ENCODE measurements at regions not wholly inside any gene's neighbourhood (a gene's known extent, or its start where the extent isn't known, plus 50 kb on each side); places are given as distances from the start of the nearest gene placed in this dataset.
"Not testable (repeated sequence)": the region's sequence is repeated elsewhere in the genome, so short reads cannot be mapped to it uniquely, and the experiment has no call there.

GRCh38 chr15:35243758-35244157 lies 158.7 kb upstream of the NANOGP8 start:
- Histone ChIP-seq H2AK9ac (replicated peaks; ENCODE audit: low read depth, low read length, poor library complexity) (no peak overlapping the region), H2AFZ (replicated peaks; ENCODE audit: low read length, poor library complexity) (no peak overlapping the region), H4K20me1 (ENCODE audit: insufficient read depth, low read length) (no peaks in the 10 kb centered on the region), H2BK15ac (ENCODE audit: low read depth, low read length) (no peak overlapping the region), H3K36me3 (ENCODE audit: control insufficient read depth, insufficient read depth, low read length) (no peaks in the 10 kb centered on the region), H4K8ac (ENCODE audit: low read depth in 2 of 2, low read length in 2 of 2) (no peak overlapping the region), H2BK20ac (ENCODE audit: low read depth, low read length) (no peak overlapping the region), H3K14ac (replicated peaks; ENCODE audit: low read depth, low read length) (no peak overlapping the region), H3K79me1 (ENCODE audit: low read depth in 1 of 2, low read length in 2 of 2) (no peaks in the 10 kb centered on the region), H3K4ac (ENCODE audit: low read depth, low read length) (no peak overlapping the region), H3K9me3 (ENCODE audit: control insufficient read depth, insufficient read depth, low read length) (no peaks in the 10 kb centered on the region), H3K4me2 (ENCODE audit: low read depth, low read length) (no peak overlapping the region), H3K27ac (ENCODE audit: insufficient read depth, low read length) (no peak overlapping the region), H3K4me3 (ENCODE audit: insufficient read depth, low read depth, low read length) (no peak overlapping the region), H3K56ac (ENCODE audit: extremely low read depth, insufficient read depth, low read length) (no peak overlapping the region), H3K23ac (ENCODE audit: low read depth, low read length) (no peak overlapping the region), H4K91ac (ENCODE audit: insufficient read depth, low read depth, low read length) (no peak overlapping the region), H3K4me1 (ENCODE audit: control insufficient read depth, insufficient read depth, low read length) (no peaks in the 10 kb centered on the region), H3K9ac (ENCODE audit: low read depth, low read length) (no peak overlapping the region), H3K9me1 (ENCODE audit: insufficient read depth, low read length) (no peaks in the 10 kb centered on the region), H2BK5ac (ENCODE audit: low read depth, low read length, poor library complexity, severe bottlenecking) (no peak overlapping the region), H4K5ac (ENCODE audit: low read depth, low read length) (no peak overlapping the region), H3K18ac (ENCODE audit: low read depth, low read length) (no peak overlapping the region), H2AK5ac (ENCODE audit: low read depth, low read length) (no peak overlapping the region), H2BK120ac (ENCODE audit: low read depth, low read length) (no peak overlapping the region), H3K27me3 (ENCODE audit: control insufficient read depth, insufficient read depth, low read length) (no peaks in the 10 kb centered on the region)
- dilution Hi-C loops (cut with HindIII; ENCODE audit: low sequenced_read_pairs, unreplicated experiment) = no loop called here
- DNase-seq (peak; percentile 8), ATAC-seq (ENCODE audit: low read depth) (peak; percentile 32)
- intact Hi-C loops (cut with micrococcal nuclease) = no loop called here
- no TSS peak for BruUV-seq (replicated peaks)
- CTCF ChIA-PET = no interaction called here
- TF ChIP-seq RFX5 (IDR thresholded peaks at IDR 0.05; ENCODE audit: low read depth, low read length) = no peak
- TF ChIP-seq RAD21 (IDR thresholded peaks at IDR 0.05; ENCODE audit: low read length) = no peak
- no peak for TF ChIP-seq MAZ (IDR thresholded peaks at IDR 0.05; ENCODE audit: borderline replicate concordance, low read depth, low read length)
- TF ChIP-seq RCOR1 (IDR thresholded peaks at IDR 0.05; ENCODE audit: insufficient replicate concordance, low read length) = no peak
- no peak for TF ChIP-seq MAFK (IDR thresholded peaks at IDR 0.05; ENCODE audit: low read depth, low read length)
- no CpG with 5 or more reads among the region's 3 CpGs for WGBS, 2 experiments (ENCODE audit: extremely low coverage in 2 of 2, insufficient read length in 1 of 2)
- POLR2A ChIA-PET (ENCODE audit: unreplicated experiment) = no interaction called here
- in situ Hi-C loops (cut with MboI; ENCODE audit: low sequenced_read_pairs) = no loop called here

- POLR2A ChIA-PET (ENCODE audit: unreplicated experiment); H4K91ac ChIP-seq (ENCODE audit: insufficient read depth, low read depth, low read length); H3K4me2 ChIP-seq (ENCODE audit: low read depth, low read length); H4K20me1 ChIP-seq (ENCODE audit: insufficient read depth, low read length); H2BK15ac ChIP-seq (ENCODE audit: low read depth, low read length); H3K27me3 ChIP-seq (ENCODE audit: control insufficient read depth, insufficient read depth, low read length); H3K56ac ChIP-seq (ENCODE audit: extremely low read depth, insufficient read depth, low read length); H4K8ac ChIP-seq (ENCODE audit: low read depth in 2 of 2, low read length in 2 of 2); H3K9me1 ChIP-seq (ENCODE audit: insufficient read depth, low read length); H2AK9ac ChIP-seq (replicated peaks; ENCODE audit: low read depth, low read length, poor library complexity); H3K9me3 ChIP-seq (ENCODE audit: control insufficient read depth, insufficient read depth, low read length); H4K5ac ChIP-seq (ENCODE audit: low read depth, low read length); DNase-seq; in situ Hi-C loops (cut with MboI; ENCODE audit: low sequenced_read_pairs); H3K36me3 ChIP-seq (ENCODE audit: control insufficient read depth, insufficient read depth, low read length); H3K14ac ChIP-seq (replicated peaks; ENCODE audit: low read depth, low read length); H2BK120ac ChIP-seq (ENCODE audit: low read depth, low read length); CTCF ChIA-PET; H2BK20ac ChIP-seq (ENCODE audit: low read depth, low read length); H3K4me1 ChIP-seq (ENCODE audit: control insufficient read depth, insufficient read depth, low read length); intact Hi-C loops (cut with micrococcal nuclease); H3K23ac ChIP-seq (ENCODE audit: low read depth, low read length); dilution Hi-C loops (cut with HindIII; ENCODE audit: low sequenced_read_pairs, unreplicated experiment); H2BK5ac ChIP-seq (ENCODE audit: low read depth, low read length, poor library complexity, severe bottlenecking); BruUV-seq (replicated peaks); H3K27ac ChIP-seq (ENCODE audit: insufficient read depth, low read length); H3K4me3 ChIP-seq (ENCODE audit: insufficient read depth, low read depth, low read length); H2AFZ ChIP-seq (replicated peaks; ENCODE audit: low read length, poor library complexity); ATAC-seq (ENCODE audit: low read depth); H3K9ac ChIP-seq (ENCODE audit: low read depth, low read length); H2AK5ac ChIP-seq (ENCODE audit: low read depth, low read length); H3K79me1 ChIP-seq (ENCODE audit: low read depth in 1 of 2, low read length in 2 of 2); H3K18ac ChIP-seq (ENCODE audit: low read depth, low read length); H3K4ac ChIP-seq (ENCODE audit: low read depth, low read length): not testable (repeated sequence)
- no CpG with 5 or more reads among the region's 6 CpGs for WGBS, 2 experiments (ENCODE audit: extremely low coverage in 2 of 2, insufficient read length in 1 of 2)
These were observed 154.6 kb upstream of the NANOGP8 start for GRCh38 chr15:35239693-35240092.
